OCI-LY1 (cell line): ENCODE measurements at regions not wholly inside any gene's neighbourhood (a gene's known extent, or its start where the extent isn't known, plus 50 kb on each side); places are given as distances from the start of the nearest gene placed in this dataset.
"Not testable (repeated sequence)": the region's sequence is repeated elsewhere in the genome, so short reads cannot be mapped to it uniquely, and the experiment has no call there.

Experiments
- H2AFZ ChIP-seq: fragments of 200-600 bp; sonication (generic), shearing (Covaris generic); 2 replicates; pipeline ENCODE4 v1.6.0; 2014; ENCODE audit warnings: antibody characterized with exemption, mild to moderate bottlenecking, low read length
- H3F3A ChIP-seq: fragments of 200-600 bp; sonication (generic), shearing (Covaris generic); 2 replicates; pipeline ENCODE4 v1.6.0; 2014; ENCODE audit warnings: mild to moderate bottlenecking, antibody characterized with exemption, low read length, moderate library complexity; ENCODE audit not compliant: insufficient read depth
- H3K27ac ChIP-seq: fragments of 200-600 bp; sonication (generic); 2 replicates; pipeline ENCODE4 v1.5.1; 2014; ENCODE audit warnings: low read length, mixed run types, mild to moderate bottlenecking, low read depth; ENCODE audit not compliant: poor library complexity, severe bottlenecking
- H3K27me3 ChIP-seq: fragments of 200-600 bp; sonication (generic); 2 replicates; pipeline ENCODE4 v1.6.0; 2014; ENCODE audit warnings: antibody characterized with exemption, mild to moderate bottlenecking, low read length, moderate library complexity; ENCODE audit not compliant: insufficient read depth
- H3K36me3 ChIP-seq: fragments of 200-600 bp; sonication (generic); 2 replicates; pipeline ENCODE4 v1.6.1; 2014; ENCODE audit warnings: mild to moderate bottlenecking, antibody characterized with exemption, low read length, moderate library complexity, mixed read lengths; ENCODE audit not compliant: insufficient read depth
- H3K4me1 ChIP-seq: fragments of 200-600 bp; sonication (generic); 2 replicates; pipeline ENCODE4 v1.5.1; 2014; ENCODE audit warnings: mild to moderate bottlenecking, low read length, moderate library complexity; ENCODE audit not compliant: insufficient read depth, severe bottlenecking
- H3K4me2 ChIP-seq: fragments of 200-600 bp; sonication (generic), shearing (Covaris generic); 2 replicates; pipeline ENCODE4 v1.6.1; 2014; ENCODE audit warnings: low read length
- H3K4me3 ChIP-seq: fragments of 200-600 bp; sonication (generic); 2 replicates; pipeline ENCODE4 v1.5.1; 2014; ENCODE audit warnings: low read length, low read depth, mild to moderate bottlenecking, mixed read lengths; ENCODE audit not compliant: poor library complexity, severe bottlenecking
- H3K79me2 ChIP-seq: fragments of 200-600 bp; shearing (Covaris generic); 2 replicates; pipeline ENCODE4 v1.6.1; 2016; ENCODE audit warnings: mixed run types, low read length, mixed read lengths; ENCODE audit not compliant: insufficient read depth
- H3K9ac ChIP-seq: fragments of 200-600 bp; sonication (generic), shearing (Covaris generic); 2 replicates; pipeline ENCODE4 v1.6.1; 2014; ENCODE audit warnings: mild to moderate bottlenecking, low read length, mixed read lengths
- H3K9me2 ChIP-seq: fragments of 200-600 bp; sonication (generic), shearing (Covaris generic); 2 replicates; pipeline ENCODE4 v1.6.1; 2014; ENCODE audit warnings: low read depth, mild to moderate bottlenecking, low read length, mixed read lengths
- H3K9me3 ChIP-seq: fragments of 200-600 bp; shearing (Covaris generic); 2 replicates; pipeline ENCODE4 v1.6.1; 2014; ENCODE audit warnings: low read length, mixed read lengths
- H4K20me1 ChIP-seq: fragments of 200-600 bp; sonication (generic), shearing (Covaris generic); 2 replicates; pipeline ENCODE4 v1.6.0; 2016; ENCODE audit warnings: mild to moderate bottlenecking, low read length; ENCODE audit not compliant: insufficient read depth
- CTCF ChIP-seq: fragments of 200-600 bp; sonication (generic), shearing (Covaris generic); IDR thresholded peaks from 2 replicates; pipeline ENCODE4 v1.5.1; 2017; ENCODE audit warnings: mild to moderate bottlenecking, antibody characterized with exemption, low read length, moderate library complexity, mixed read lengths
- EZH2 ChIP-seq: fragments of 200-600 bp; sonication (generic), shearing (Covaris generic); IDR thresholded peaks from 2 replicates; pipeline ENCODE4 v1.8.0; 2017; ENCODE audit warnings: borderline replicate concordance, mixed run types, mild to moderate bottlenecking, antibody characterized with exemption, low read length, moderate library complexity, mixed read lengths

- Histone ChIP-seq H3K4me3 (no peak overlapping the region), H3K36me3 (peaks cover 17% of the 10 kb centered on the region; the same call in 1 of the 2 replicates), H3K27ac (peak overlapping the region; percentile 98), H3K4me2 (peak overlapping the region; percentile 47), H4K20me1 (no peaks in the 10 kb centered on the region), H3K9me3 (no peaks in the 10 kb centered on the region), H3K9ac (peak overlapping the region; percentile 65), H3K79me2 (no peaks in the 10 kb centered on the region), H3F3A (peaks cover 42% of the 10 kb centered on the region), H3K9me2 (no peaks in the 10 kb centered on the region), H3K4me1 (peaks cover 100% of the 10 kb centered on the region), H3K27me3 (no peaks in the 10 kb centered on the region), H2AFZ (no peak overlapping the region)
- TF ChIP-seq EZH2 = no peak
- TF ChIP-seq CTCF = no peak
Observed at GRCh38 chr2:47720036-47720435, 62.9 kb upstream of the MSH6 start.

- H2AFZ ChIP-seq = no peak overlapping the region
- H3K9me2 ChIP-seq = no peaks in the 10 kb centered on the region
- H3K36me3 ChIP-seq = peaks cover 20% of the 10 kb centered on the region
- H3K9me3 ChIP-seq = no peaks in the 10 kb centered on the region
- H3K79me2 ChIP-seq = no peaks in the 10 kb centered on the region
- TF ChIP-seq EZH2 (no peak), CTCF (no peak)
- peak overlapping the region; percentile 65 for H3K9ac ChIP-seq
- H3K4me1 ChIP-seq = peaks cover 100% of the 10 kb centered on the region
- H3K4me3 ChIP-seq = no peak overlapping the region
- H3F3A ChIP-seq = peaks cover 39% of the 10 kb centered on the region
- H3K27me3 ChIP-seq = no peaks in the 10 kb centered on the region
- H3K4me2 ChIP-seq = peak overlapping the region; percentile 47
- no peaks in the 10 kb centered on the region for H4K20me1 ChIP-seq
- H3K27ac ChIP-seq = peak overlapping the region; percentile 98
Observed at GRCh38 chr2:47719099-47719498, 63.8 kb upstream of the MSH6 start.

- Histone ChIP-seq H3K9ac (peak overlapping the region; percentile 59), H3K4me1 (peaks cover 73% of the 10 kb centered on the region), H3K27ac (peak overlapping the region; percentile 98), H3F3A (peaks cover 28% of the 10 kb centered on the region), H3K36me3 (peaks cover 38% of the 10 kb centered on the region), H3K4me2 (peak overlapping the region; percentile 51)
- not testable (repeated sequence) for H3K4me3 ChIP-seq, H3K9me3 ChIP-seq, H3K9me2 ChIP-seq, H2AFZ ChIP-seq, H4K20me1 ChIP-seq, H3K79me2 ChIP-seq, H3K27me3 ChIP-seq
Observed at GRCh38 chr2:47716307-47716706, 66.6 kb upstream of the MSH6 start.

- H3K79me2 ChIP-seq = no peaks in the 10 kb centered on the region
- no peaks in the 10 kb centered on the region for H3K27me3 ChIP-seq
- no peaks in the 10 kb centered on the region for H3K9me3 ChIP-seq
- peak overlapping the region; percentile 98 for H3K27ac ChIP-seq
- H3K4me3 ChIP-seq = peak overlapping the region; percentile 35
- H4K20me1 ChIP-seq = no peaks in the 10 kb centered on the region
- H3K9me2 ChIP-seq = no peaks in the 10 kb centered on the region
- peaks cover 42% of the 10 kb centered on the region for H3K36me3 ChIP-seq
- peaks cover 65% of the 10 kb centered on the region for H3K4me1 ChIP-seq
- peak overlapping the region; percentile 59 for H3K9ac ChIP-seq
- no peak overlapping the region for H2AFZ ChIP-seq
- H3K4me2 ChIP-seq = peak overlapping the region; percentile 51
- peaks cover 28% of the 10 kb centered on the region for H3F3A ChIP-seq
- TF ChIP-seq EZH2 (no peak), CTCF (no peak)
Observed at GRCh38 chr2:47715552-47715951, 67.4 kb upstream of the MSH6 start.
